Endothelial cell (in vitro differentiated cells): ENCODE measurements at regions not wholly inside any gene's neighbourhood (a gene's known extent, or its start where the extent isn't known, plus 50 kb on each side); places are given as distances from the start of the nearest gene placed in this dataset.

ENCODE experiments used
- DNase-seq: peaks from one replicate; pipeline ENCODE4 v3.0.0; 2021; ENCODE audit warnings: low spot score
- H3K27ac Mint-ChIP-seq: one replicate; pipeline ENCODE4 v1.8.0; 2021; ENCODE audit warnings: mixed read lengths, inconsistent platforms; ENCODE audit not compliant: unreplicated experiment
- H3K27me3 Mint-ChIP-seq: one replicate; pipeline ENCODE4 v1.8.0; 2021; ENCODE audit warnings: mild to moderate bottlenecking, moderate library complexity, mixed read lengths, inconsistent platforms; ENCODE audit not compliant: unreplicated experiment
- H3K36me3 Mint-ChIP-seq: one replicate; pipeline ENCODE4 v1.8.0; 2021; ENCODE audit warnings: mild to moderate bottlenecking, low read depth, mixed read lengths, inconsistent platforms; ENCODE audit not compliant: unreplicated experiment
- H3K4me1 Mint-ChIP-seq: one replicate; pipeline ENCODE4 v1.8.0; 2021; ENCODE audit warnings: mild to moderate bottlenecking, mixed read lengths, inconsistent platforms; ENCODE audit not compliant: unreplicated experiment
- H3K4me3 Mint-ChIP-seq: one replicate; pipeline ENCODE4 v1.8.0; 2021; ENCODE audit warnings: mild to moderate bottlenecking, mixed read lengths, inconsistent platforms; ENCODE audit not compliant: unreplicated experiment
- H3K9me3 Mint-ChIP-seq: one replicate; pipeline ENCODE4 v1.8.0; 2021; ENCODE audit warnings: mixed read lengths, inconsistent platforms; ENCODE audit not compliant: unreplicated experiment
- TF ChIP-seq, protein P1 (sequence below): fragments of 200-600 bp; sonication (generic); IDR thresholded peaks from one replicate; pipeline ENCODE4 v1.5.0; 2021; ENCODE audit warnings: antibody characterized with exemption; ENCODE audit not compliant: unreplicated experiment

DNA sequence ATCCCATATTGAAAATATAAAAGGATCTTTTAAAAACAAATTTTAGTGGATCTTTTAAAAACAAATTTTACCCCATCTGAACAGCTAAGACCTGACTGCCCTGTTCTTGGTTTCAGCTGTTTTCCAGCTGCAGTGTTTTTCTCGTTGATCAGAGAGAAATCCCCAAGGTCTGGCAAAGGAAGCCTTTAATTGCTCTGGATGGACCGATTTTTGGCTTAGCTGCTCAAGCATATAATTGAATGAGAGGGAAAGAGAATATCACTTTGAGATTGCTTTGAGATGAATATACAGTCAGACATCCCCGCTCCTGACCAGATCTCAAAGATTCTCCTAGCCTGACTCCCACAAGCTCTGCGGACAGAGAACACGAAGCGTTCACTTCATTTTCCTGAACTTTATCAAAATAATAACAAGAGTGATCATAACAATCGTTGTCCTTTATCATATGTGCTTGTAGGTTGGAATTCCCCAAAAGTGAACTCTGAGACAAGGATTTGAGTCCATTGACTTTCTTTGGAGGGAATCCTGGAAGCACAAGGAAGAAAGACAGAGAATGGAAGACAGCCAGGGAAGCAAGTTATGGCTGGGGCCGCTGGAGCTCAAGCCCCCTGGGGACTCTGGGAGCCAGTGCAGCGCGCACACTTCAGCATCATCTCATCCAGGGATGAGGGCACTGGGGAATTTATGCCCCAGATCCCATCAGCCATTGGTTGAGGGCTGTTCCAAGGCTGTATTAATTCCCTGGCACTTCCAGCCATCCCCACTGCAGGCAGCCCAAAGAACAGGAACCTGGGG is 101.3 kb downstream of the SNX5 start:
- Mint-ChIP-seq H3K9me3 (no peaks in the 10 kb centered on the region), H3K27me3 (peaks cover 3% of the 10 kb centered on the region), H3K4me1 (peaks cover 3% of the 10 kb centered on the region), H3K36me3 (no peaks in the 10 kb centered on the region), H3K27ac (no peak overlapping the region), H3K4me3 (no peak overlapping the region)
- DNase-seq = no peak
- TF ChIP-seq, protein P1, sequence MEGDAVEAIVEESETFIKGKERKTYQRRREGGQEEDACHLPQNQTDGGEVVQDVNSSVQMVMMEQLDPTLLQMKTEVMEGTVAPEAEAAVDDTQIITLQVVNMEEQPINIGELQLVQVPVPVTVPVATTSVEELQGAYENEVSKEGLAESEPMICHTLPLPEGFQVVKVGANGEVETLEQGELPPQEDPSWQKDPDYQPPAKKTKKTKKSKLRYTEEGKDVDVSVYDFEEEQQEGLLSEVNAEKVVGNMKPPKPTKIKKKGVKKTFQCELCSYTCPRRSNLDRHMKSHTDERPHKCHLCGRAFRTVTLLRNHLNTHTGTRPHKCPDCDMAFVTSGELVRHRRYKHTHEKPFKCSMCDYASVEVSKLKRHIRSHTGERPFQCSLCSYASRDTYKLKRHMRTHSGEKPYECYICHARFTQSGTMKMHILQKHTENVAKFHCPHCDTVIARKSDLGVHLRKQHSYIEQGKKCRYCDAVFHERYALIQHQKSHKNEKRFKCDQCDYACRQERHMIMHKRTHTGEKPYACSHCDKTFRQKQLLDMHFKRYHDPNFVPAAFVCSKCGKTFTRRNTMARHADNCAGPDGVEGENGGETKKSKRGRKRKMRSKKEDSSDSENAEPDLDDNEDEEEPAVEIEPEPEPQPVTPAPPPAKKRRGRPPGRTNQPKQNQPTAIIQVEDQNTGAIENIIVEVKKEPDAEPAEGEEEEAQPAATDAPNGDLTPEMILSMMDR = no peak

DNA sequence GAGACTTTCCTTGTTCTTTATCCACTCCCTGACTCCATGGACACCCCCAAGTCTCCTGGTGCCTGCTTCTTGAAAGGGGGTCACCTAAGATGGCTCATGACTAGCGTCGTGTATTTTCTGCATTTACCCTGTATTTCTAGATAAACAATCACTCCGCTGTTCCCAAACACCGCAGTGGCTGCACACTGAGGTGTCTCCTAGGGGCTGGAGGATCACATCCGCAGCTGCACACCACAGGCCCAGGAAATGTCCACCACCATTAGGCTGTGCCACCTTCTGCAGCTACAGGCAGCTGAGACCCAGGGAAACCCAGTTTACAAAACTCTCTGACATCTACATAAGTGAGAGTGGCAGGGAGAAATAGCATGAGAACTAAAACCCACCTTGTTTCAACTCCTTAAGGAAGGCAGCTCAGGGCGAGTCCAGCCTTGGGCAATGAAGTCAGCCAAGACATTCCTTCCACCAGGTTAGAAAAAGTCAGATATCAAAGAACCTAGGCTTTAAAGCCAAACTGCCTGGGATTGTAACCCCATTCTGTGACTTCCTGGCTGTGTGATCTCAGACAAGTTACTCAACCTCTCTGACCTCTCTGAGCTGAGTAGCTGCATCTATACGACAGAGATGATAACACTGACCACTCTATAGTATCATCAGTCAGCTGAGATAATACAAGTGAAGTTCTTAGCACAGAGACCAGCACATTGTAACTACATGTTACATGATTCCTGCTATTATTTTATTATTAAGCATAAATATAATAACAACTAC is 102.2 kb downstream of the SNX5 start:
- no peak overlapping the region for H3K27ac Mint-ChIP-seq
- no peaks in the 10 kb centered on the region for H3K9me3 Mint-ChIP-seq
- DNase-seq = no peak

DNA sequence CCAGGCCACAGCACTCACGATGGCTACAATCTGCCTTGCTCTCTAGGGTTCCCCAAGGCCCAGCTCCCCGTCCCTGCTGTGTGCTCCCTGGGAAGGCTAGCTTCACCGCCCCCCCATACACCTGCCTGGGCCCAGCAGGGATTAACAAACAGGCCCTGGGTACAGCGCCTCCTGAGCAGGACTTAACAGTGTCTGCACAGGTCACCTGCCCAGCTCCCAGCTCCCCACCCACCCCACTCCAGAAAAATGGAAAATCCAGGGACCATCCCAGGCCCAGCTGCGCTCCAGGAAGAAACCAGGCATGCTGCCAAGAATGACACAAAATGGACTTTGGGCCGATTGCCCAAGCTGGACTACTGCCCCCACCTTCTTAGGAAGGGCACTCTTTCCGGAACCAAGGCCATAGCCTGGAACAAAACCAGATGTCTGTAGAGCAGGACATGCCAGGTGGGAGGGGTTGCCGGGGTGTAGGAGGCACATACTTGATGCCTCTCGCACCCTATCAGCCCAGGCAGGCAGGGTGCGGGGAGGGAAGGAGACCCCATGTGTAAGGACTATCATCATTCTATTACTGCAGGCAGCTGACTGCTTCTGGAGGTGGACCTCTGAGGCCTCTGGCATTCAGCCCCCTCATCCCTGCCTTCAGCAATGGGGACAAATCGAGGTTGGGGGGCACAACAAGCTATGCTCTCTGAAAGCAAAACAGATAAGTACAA is 104.9 kb downstream of the SNX5 start:
- H3K9me3 Mint-ChIP-seq = no peaks in the 10 kb centered on the region
- no peak overlapping the region for H3K4me3 Mint-ChIP-seq
- no peaks in the 10 kb centered on the region for H3K36me3 Mint-ChIP-seq
- DNase-seq = no peak
- H3K4me1 Mint-ChIP-seq = peaks cover 3% of the 10 kb centered on the region
- TF ChIP-seq, protein P1 = no peak
- H3K27ac Mint-ChIP-seq = no peak overlapping the region
- no peaks in the 10 kb centered on the region for H3K27me3 Mint-ChIP-seq

More for the DNA sequence above, 102.2 kb downstream of the SNX5 start:
- TF ChIP-seq, protein P1 = no peak
- H3K36me3 Mint-ChIP-seq = no peaks in the 10 kb centered on the region
- H3K4me1 Mint-ChIP-seq = peaks cover 3% of the 10 kb centered on the region
- no peak overlapping the region for H3K4me3 Mint-ChIP-seq
- no peaks in the 10 kb centered on the region for H3K27me3 Mint-ChIP-seq

DNA sequence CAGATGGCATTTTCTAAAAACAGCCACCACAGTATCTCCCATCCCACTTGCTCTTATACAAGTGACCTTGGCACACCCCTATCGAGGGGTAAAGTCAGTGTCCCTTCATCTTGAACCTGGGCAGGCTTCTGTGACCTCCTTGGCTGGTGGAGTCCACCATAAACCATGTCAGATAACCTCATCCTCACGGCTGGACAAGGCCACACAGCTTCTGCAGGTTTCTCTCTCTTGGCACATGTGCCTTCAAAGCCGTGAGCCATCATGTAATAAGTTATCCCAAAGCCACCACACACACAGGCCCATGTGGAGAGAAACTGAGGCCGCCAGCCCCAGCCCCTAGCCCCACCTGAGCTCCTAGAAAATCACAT is 105.4 kb downstream of the SNX5 start:
- Mint-ChIP-seq H3K9me3 (no peaks in the 10 kb centered on the region), H3K36me3 (no peaks in the 10 kb centered on the region)
- TF ChIP-seq, protein P1 = no peak

More for the DNA sequence above, 105.4 kb downstream of the SNX5 start:
- no peak for DNase-seq
- Mint-ChIP-seq H3K4me3 (no peak overlapping the region), H3K27ac (no peak overlapping the region), H3K4me1 (peaks cover 3% of the 10 kb centered on the region), H3K27me3 (no peaks in the 10 kb centered on the region)
